ENCODE measurements at regions not wholly inside any gene's neighbourhood (a gene's known extent, or its start where the extent isn't known, plus 50 kb on each side); places are given as distances from the start of the nearest gene placed in this dataset.

DNA sequence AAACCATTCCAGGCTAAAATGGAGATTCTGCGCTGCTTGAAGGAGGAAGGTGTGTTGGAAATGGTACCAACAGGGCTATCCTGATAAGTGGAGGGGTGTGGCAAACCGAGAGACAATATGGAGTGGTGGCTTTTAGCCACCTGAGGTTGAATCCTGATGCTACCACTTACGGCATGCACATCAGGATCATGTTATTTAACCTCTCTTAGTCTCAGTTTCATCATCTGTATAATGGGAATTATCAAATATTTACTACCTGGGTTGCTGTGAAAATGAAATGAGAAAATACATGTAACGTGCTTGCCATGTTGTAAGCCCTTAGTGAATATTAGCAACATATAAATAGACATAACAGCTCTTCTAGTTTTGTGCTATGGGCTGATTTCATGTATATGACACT is 117.1 kb downstream of the TBX19 start:
- 80 to 85% methylated on average over 4 of the region's 4 CpGs for WGBS, 2 donors
- Histone ChIP-seq H3K4me1 (no peaks in the 10 kb centered on the region), H3K27ac (no peak overlapping the region), H3K36me3 (replicated peaks in 1 of 2; ENCODE audit: insufficient read depth in 1 of 2, low read depth in 2 of 2) (no peaks in the 10 kb centered on the region), H3K27me3 (no peaks in the 10 kb centered on the region), H3K9me3 (no peaks in the 10 kb centered on the region), H3K4me3 (no peak overlapping the region)
- no peak for ATAC-seq
- intact Hi-C loops (cut with DNase I), result no loop called here
- no peak for TF ChIP-seq POLR2A (IDR thresholded peaks at IDR 0.05)
- TF ChIP-seq, protein P1, sequence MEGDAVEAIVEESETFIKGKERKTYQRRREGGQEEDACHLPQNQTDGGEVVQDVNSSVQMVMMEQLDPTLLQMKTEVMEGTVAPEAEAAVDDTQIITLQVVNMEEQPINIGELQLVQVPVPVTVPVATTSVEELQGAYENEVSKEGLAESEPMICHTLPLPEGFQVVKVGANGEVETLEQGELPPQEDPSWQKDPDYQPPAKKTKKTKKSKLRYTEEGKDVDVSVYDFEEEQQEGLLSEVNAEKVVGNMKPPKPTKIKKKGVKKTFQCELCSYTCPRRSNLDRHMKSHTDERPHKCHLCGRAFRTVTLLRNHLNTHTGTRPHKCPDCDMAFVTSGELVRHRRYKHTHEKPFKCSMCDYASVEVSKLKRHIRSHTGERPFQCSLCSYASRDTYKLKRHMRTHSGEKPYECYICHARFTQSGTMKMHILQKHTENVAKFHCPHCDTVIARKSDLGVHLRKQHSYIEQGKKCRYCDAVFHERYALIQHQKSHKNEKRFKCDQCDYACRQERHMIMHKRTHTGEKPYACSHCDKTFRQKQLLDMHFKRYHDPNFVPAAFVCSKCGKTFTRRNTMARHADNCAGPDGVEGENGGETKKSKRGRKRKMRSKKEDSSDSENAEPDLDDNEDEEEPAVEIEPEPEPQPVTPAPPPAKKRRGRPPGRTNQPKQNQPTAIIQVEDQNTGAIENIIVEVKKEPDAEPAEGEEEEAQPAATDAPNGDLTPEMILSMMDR (IDR thresholded peaks at IDR 0.05), result no peak
- no peak for DNase-seq

GRCh38 chr1:168396940-168397684 is 116.4 kb downstream of the TBX19 start:
- ATAC-seq (no peak), DNase-seq (no peak)
- intact Hi-C loops (cut with DNase I), result no loop called here
- no peak for TF ChIP-seq POLR2A (IDR thresholded peaks at IDR 0.05)
- TF ChIP-seq, protein P1 (IDR thresholded peaks at IDR 0.05), result no peak
- no peaks in the 10 kb centered on the region for H3K9me3 ChIP-seq
- H3K4me3 ChIP-seq, result no peak overlapping the region
- WGBS, 2 donors, result 31 to 48% methylated on average over 3 of the region's 3 CpGs
- no peaks in the 10 kb centered on the region for H3K4me1 ChIP-seq
- H3K36me3 ChIP-seq (replicated peaks in 1 of 2; ENCODE audit: insufficient read depth in 1 of 2, low read depth in 2 of 2), result no peaks in the 10 kb centered on the region
- H3K27me3 ChIP-seq, result no peaks in the 10 kb centered on the region
- no peak overlapping the region for H3K27ac ChIP-seq

GRCh38 chr1:168396508-168396907 is 115.8 kb downstream of the TBX19 start:
- DNase-seq (no peak), ATAC-seq (no peak)
- Histone ChIP-seq H3K4me3 (no peak overlapping the region), H3K27me3 (no peaks in the 10 kb centered on the region), H3K9me3 (no peaks in the 10 kb centered on the region), H3K4me1 (no peaks in the 10 kb centered on the region), H3K36me3 (replicated peaks in 1 of 2; ENCODE audit: insufficient read depth in 1 of 2, low read depth in 2 of 2) (no peaks in the 10 kb centered on the region), H3K27ac (no peak overlapping the region)
- 79 to 87% methylated on average over 2 of the region's 2 CpGs for whole genome bisulfite sequencing, 2 donors
- TF ChIP-seq, protein P1 (IDR thresholded peaks at IDR 0.05), result no peak
- no peak for TF ChIP-seq POLR2A (IDR thresholded peaks at IDR 0.05)
- intact Hi-C loops (cut with DNase I), result no loop called here

DNA sequence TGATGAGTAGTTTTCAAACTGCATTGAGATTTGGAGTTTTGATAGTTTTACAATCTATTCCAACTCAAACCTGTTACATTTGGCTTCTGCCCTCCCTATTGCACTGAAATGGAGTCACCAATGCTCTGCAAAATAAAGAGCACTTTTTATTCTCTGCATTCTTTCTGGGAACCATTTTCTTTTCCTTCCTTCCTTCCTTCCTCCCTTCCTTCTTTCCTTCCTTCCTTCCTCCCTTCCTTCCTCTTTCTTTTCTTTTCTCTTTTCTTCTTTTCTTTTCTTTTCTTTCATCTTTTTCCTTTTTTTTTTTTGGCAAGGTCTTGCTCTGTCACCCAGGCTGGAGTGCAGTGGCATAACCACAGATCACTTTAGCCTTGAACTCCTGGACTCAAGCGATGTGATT is 114.2 kb downstream of the TBX19 start:
- intact Hi-C loops (cut with DNase I), result no loop called here
- 81 to 85% methylated on average over 1 of the region's 1 CpG for WGBS, 2 donors
- H3K4me1 ChIP-seq, result no peaks in the 10 kb centered on the region
- DNase-seq, result no peak
- TF ChIP-seq, protein P1 (IDR thresholded peaks at IDR 0.05), result no peak
- no peak for TF ChIP-seq POLR2A (IDR thresholded peaks at IDR 0.05)
- no peak overlapping the region for H3K27ac ChIP-seq
- H3K4me3 ChIP-seq, result no peak overlapping the region
- no peaks in the 10 kb centered on the region for H3K36me3 ChIP-seq (replicated peaks in 1 of 2; ENCODE audit: insufficient read depth in 1 of 2, low read depth in 2 of 2)
- H3K27me3 ChIP-seq, result no peaks in the 10 kb centered on the region
- H3K9me3 ChIP-seq, result no peaks in the 10 kb centered on the region
- no peak for ATAC-seq

DNA sequence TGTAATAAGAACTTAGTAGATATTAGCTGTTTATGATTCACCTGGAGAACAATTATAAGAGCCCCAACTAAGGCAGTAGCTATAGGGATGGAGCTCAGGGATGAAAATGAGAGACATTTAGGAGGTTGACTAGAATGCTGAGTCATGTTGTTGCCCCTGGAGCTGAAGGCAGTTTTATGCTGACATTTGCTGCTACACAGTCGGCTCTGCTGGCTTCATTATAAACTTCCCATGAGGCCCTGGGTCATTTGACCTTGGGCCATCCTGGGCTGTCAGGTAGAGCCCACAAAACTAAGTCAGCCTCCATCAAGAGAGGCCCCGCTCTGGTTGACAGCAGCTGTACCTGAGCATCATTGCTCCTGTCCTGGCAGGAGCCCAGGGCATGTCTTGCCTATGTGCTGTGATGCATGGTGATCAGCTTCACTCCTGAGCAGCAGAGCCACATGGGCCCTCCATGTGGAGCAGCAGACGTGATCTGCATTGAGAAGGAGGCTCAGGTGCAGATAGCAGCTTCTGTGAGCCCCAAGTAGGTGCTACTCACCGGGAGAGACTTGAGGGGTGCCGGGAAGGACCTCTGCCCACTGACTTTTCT is 112.4 kb downstream of the TBX19 start:
- Histone ChIP-seq H3K4me1 (no peaks in the 10 kb centered on the region), H3K36me3 (replicated peaks in 1 of 2; ENCODE audit: insufficient read depth in 1 of 2, low read depth in 2 of 2) (no peaks in the 10 kb centered on the region), H3K4me3 (no peak overlapping the region), H3K27ac (no peak overlapping the region), H3K27me3 (no peaks in the 10 kb centered on the region), H3K9me3 (no peaks in the 10 kb centered on the region)
- intact Hi-C loops (cut with DNase I), result no loop called here
- TF ChIP-seq POLR2A (IDR thresholded peaks at IDR 0.05), result no peak
- TF ChIP-seq, protein P1 (IDR thresholded peaks at IDR 0.05), result no peak
- ATAC-seq (no peak), DNase-seq (peak in 1 of 4 donors; percentile 12)
- 48 to 53% methylated on average over 4 to 5 of the region's 5 CpGs for WGBS, 2 donors
